ENCODE measurements at regions not wholly inside any gene's neighbourhood (a gene's known extent, or its start where the extent isn't known, plus 50 kb on each side); places are given as distances from the start of the nearest gene placed in this dataset.

DNA sequence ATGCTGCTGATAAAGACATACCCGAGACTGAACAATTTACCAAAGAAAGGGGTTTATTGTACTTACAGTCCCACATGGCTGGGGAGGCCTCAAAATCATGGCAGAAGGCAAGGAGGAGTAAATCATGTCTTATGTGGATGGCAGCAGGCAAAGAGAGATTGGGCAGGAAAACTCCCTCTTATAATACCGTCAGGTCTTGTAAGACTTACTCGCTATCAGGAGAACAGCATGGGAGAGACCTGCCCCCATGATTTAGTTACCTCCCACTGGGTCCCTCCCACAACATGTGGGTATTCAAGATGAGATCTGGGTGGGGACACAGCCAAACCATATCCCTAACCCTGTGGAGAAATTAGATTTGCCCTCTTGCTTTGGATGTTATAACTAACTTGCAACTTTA, 1068.0 kb upstream of the ZEB2 start:
- no peaks in the 10 kb centered on the region for H3K27me3 Mint-ChIP-seq (ENCODE audit: low read depth)
- no peak overlapping the region for H3K27ac Mint-ChIP-seq
- no peak overlapping the region for H3K4me3 Mint-ChIP-seq
- H3K9me3 Mint-ChIP-seq = no peaks in the 10 kb centered on the region
- no peaks in the 10 kb centered on the region for H3K4me1 Mint-ChIP-seq (ENCODE audit: low read depth)
- H3K36me3 Mint-ChIP-seq (ENCODE audit: low read depth) = no peaks in the 10 kb centered on the region

DNA sequence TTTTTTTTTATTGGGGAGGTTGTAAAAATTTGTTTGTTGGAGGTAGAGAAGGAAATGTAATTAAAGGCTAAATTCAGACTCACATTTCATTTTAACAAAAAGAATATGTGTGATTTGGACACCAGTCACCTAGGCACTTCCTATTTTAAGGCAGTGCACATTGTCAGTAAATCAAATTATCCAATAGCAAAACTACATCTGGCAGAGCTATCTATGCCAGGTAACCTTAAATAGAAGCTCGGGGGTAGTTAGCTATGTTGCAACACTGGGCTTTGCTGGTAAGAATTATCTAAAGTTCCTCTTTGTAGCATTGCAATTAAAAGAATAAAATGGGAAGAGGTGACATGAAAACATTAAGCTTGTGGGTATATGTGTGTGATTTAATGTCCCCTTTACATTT, 1064.4 kb upstream of the ZEB2 start:
- Mint-ChIP-seq H3K27me3 (ENCODE audit: low read depth) (no peaks in the 10 kb centered on the region), H3K36me3 (ENCODE audit: low read depth) (no peaks in the 10 kb centered on the region), H3K9me3 (no peaks in the 10 kb centered on the region), H3K4me3 (no peak overlapping the region), H3K27ac (no peak overlapping the region), H3K4me1 (ENCODE audit: low read depth) (no peaks in the 10 kb centered on the region)

DNA sequence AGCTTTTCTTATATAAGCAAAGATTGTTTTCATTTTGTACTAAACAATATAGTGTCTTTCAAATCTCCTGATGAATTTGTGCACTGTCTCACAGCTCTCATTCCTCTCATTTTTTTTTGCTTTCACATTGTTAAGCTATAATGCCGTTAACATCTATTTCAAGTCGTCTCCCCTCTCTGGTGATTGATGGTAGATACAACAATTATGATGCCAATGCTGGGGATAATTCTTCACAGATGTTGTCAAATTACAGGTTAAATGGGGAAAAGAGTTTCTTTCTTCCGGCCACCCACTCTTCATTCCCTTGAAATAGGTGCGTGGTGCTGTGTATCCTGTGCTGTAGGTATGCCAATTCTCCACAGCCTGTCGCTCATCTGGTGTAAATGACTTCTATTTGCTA, 1053.7 kb upstream of the ZEB2 start:
- Mint-ChIP-seq H3K9me3 (no peaks in the 10 kb centered on the region), H3K4me1 (ENCODE audit: low read depth) (no peaks in the 10 kb centered on the region), H3K27me3 (ENCODE audit: low read depth) (no peaks in the 10 kb centered on the region), H3K27ac (no peak overlapping the region), H3K36me3 (ENCODE audit: low read depth) (no peaks in the 10 kb centered on the region), H3K4me3 (no peak overlapping the region)

DNA sequence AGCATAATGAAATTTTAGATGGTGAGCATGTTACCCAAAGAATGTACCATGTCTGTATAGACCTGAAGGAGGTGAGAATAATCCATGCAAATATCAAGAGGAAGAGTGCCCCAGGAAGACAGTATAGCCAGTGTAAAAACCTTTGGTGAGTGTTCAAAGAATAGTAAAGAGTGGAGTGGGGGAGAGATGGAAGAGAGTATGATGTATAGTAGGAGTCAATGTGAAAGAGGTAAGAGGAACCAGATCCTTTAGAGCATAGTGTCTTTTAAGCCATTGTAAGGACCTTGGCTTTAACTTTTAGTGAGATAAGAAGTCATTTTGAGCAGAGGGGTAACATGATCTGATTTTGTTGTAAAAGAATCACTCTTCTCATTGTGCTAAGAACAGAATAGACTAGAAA, 1052.3 kb upstream of the ZEB2 start:
- H3K4me3 Mint-ChIP-seq = no peak overlapping the region
- no peaks in the 10 kb centered on the region for H3K36me3 Mint-ChIP-seq (ENCODE audit: low read depth)
- no peaks in the 10 kb centered on the region for H3K4me1 Mint-ChIP-seq (ENCODE audit: low read depth)
- no peaks in the 10 kb centered on the region for H3K9me3 Mint-ChIP-seq
- H3K27ac Mint-ChIP-seq = no peak overlapping the region
- no peaks in the 10 kb centered on the region for H3K27me3 Mint-ChIP-seq (ENCODE audit: low read depth)

DNA sequence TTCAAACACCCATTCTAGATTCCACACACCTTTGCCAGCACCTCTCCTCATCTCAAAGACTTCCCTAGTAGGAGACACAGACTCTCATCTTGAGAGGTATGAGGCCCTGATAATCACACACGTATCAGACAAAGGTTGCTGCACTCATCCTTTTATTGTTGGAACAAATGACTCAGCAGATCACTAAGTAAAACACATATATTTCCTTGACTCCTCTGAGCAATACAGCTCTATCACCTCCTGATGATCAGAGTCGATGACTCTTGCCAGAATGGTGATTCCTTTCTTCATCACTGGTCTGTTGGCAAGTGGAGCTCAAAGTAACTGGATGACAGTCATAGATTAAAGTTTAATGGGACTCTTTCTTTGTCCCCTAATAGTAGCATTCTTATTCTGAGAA, 1049.2 kb upstream of the ZEB2 start:
- Mint-ChIP-seq H3K27ac (no peak overlapping the region), H3K36me3 (ENCODE audit: low read depth) (no peaks in the 10 kb centered on the region), H3K4me3 (no peak overlapping the region), H3K4me1 (ENCODE audit: low read depth) (no peaks in the 10 kb centered on the region), H3K27me3 (ENCODE audit: low read depth) (no peaks in the 10 kb centered on the region), H3K9me3 (no peaks in the 10 kb centered on the region)

DNA sequence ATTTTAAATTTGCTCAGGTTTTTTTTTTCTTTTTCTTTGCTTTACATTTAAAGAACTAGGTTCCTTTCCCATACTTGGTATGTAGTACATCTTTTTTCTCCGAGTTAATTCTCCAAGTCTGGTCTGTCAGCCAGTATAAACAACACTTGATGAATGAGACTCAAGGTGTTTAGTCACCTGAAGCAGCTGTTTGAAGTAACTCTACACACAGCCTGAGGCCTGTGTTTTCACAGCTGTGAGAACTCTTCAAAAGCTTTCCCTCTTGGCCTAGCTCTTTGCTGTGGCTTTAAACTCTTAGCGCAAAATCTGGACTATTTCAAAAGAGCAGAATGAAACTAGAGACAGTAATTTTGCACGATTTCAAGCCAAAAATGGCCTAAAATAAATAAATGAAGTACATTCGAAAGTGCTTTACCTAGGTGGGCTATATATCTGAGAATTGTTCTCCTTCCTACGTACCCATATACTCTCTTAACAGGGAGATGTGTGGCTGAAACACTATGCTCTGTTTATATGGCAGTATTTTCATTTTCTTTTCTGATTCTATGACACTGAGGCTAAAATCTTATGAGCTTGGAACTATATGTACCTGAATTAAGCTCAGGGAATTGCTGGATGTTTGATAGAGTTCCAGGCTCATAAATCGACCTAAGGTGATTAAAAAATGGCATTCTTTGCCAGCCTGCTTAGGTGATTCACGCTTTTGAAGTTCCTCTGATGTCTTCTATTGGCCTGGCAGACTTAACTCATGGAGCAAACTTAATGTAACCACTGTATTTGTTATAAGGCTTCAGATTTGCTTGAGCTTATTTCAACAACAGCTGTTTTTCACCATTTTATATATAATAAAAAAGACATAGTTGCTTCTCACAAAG, 1044.1 kb upstream of the ZEB2 start:
- H3K27ac Mint-ChIP-seq = no peak overlapping the region
- H3K9me3 Mint-ChIP-seq = no peaks in the 10 kb centered on the region
- no peaks in the 10 kb centered on the region for H3K36me3 Mint-ChIP-seq (ENCODE audit: low read depth)
- H3K4me1 Mint-ChIP-seq (ENCODE audit: low read depth) = no peaks in the 10 kb centered on the region
- H3K27me3 Mint-ChIP-seq (ENCODE audit: low read depth) = no peaks in the 10 kb centered on the region
- H3K4me3 Mint-ChIP-seq = no peak overlapping the region

DNA sequence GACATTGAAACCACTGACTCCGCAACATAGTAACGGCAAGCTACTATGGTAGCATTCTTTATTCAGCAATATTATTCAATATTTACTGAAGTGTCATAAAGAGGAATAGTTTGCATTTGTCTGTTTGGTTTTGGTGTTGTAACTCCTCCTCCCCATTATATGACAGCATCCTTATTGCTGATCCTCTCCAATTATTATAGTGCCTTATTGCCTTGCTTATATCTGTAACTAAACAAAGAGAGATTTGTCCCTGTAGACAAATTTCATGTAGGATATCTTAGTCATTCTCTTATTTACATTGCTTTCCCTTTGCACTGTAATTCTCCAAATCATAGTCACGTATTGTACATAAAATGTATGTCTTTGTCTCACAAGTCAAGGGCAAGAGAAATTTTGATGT, 1041.2 kb upstream of the ZEB2 start:
- no peaks in the 10 kb centered on the region for H3K4me1 Mint-ChIP-seq (ENCODE audit: low read depth)
- no peak overlapping the region for H3K27ac Mint-ChIP-seq
- no peaks in the 10 kb centered on the region for H3K36me3 Mint-ChIP-seq (ENCODE audit: low read depth)
- no peaks in the 10 kb centered on the region for H3K9me3 Mint-ChIP-seq
- no peak overlapping the region for H3K4me3 Mint-ChIP-seq
- no peaks in the 10 kb centered on the region for H3K27me3 Mint-ChIP-seq (ENCODE audit: low read depth)

DNA sequence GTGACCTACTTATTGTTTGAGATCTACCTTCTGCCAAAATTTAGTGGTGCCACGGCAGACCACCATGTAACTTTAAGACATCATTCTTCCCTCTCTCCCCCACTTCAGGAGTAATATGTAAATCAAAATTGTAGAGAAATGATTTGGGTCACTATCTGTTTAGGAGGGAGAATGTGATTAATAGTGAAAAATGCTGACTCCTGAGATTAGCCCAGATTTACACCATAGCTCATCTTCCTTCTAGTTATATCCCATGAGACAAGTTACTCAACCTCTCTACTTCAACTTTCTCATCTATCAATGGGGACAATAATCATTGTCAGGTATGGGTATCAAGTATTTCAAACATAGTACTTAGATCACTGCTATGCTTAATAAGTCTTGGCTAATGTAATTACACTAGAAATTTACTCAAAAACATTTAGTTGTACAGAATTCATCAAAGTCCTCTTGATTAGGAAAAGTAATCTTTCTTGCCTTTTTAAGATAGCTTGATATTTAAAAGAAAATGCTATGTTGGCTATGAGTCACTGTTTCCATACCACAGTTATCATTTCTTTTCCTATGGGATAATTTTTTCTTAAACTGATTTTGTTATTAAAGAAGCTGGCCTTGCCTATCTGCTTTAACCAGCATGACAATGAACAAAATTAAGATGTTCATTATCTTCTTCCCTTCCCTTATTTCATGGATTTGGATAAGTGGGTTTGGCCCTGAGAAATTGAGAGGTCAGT, 1038.9 kb upstream of the ZEB2 start:
- no peaks in the 10 kb centered on the region for H3K36me3 Mint-ChIP-seq (ENCODE audit: low read depth)
- H3K9me3 Mint-ChIP-seq = no peaks in the 10 kb centered on the region
- H3K27me3 Mint-ChIP-seq (ENCODE audit: low read depth) = no peaks in the 10 kb centered on the region

DNA sequence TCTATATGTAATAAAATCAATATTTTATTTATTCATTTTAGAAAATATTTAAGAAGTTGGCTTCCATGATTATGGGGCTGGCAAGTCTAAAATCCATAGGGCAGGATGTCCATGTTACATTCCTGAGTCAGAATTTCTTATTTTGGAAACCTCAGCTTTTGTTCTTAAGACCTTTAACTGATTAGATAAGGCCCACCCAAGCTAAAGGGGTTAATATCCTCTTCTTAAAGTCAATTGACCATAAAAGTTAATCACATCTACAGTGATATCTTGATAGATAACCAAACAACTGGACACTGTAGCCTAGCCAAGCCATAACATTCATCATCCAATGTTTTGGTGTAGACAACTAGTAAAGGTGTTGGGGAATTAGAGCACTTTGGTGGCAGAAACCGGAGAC, 1035.4 kb upstream of the ZEB2 start:
- Mint-ChIP-seq H3K4me3 (no peak overlapping the region), H3K27ac (no peak overlapping the region)

More for the DNA sequence above, 1038.9 kb upstream of the ZEB2 start:
- Mint-ChIP-seq H3K4me3 (no peak overlapping the region), H3K27ac (no peak overlapping the region), H3K4me1 (ENCODE audit: low read depth) (no peaks in the 10 kb centered on the region)

DNA sequence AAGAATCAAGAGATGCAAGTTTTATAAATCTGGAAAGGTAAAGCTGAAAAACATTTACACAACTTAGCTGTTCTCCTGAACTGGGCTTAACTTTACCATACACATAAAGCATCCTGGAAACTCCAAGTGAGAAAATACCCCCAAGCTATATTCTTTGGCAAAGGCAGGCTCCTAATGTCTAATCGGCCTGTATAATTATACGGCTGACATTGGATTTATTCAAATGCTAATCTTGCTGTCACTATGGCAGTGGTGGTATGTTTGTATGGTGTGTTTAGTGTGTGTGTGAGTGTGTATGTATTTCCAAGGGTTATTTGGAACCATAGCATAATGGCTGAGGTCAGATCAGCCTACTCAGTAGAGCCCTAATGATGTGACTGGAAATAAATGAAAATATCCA, 1031.8 kb upstream of the ZEB2 start:
- no peaks in the 10 kb centered on the region for H3K36me3 Mint-ChIP-seq (ENCODE audit: low read depth)
- no peaks in the 10 kb centered on the region for H3K4me1 Mint-ChIP-seq (ENCODE audit: low read depth)
- no peaks in the 10 kb centered on the region for H3K9me3 Mint-ChIP-seq
- H3K4me3 Mint-ChIP-seq = no peak overlapping the region
- H3K27me3 Mint-ChIP-seq (ENCODE audit: low read depth) = no peaks in the 10 kb centered on the region
- no peak overlapping the region for H3K27ac Mint-ChIP-seq

More for the DNA sequence above, 1035.4 kb upstream of the ZEB2 start:
- Mint-ChIP-seq H3K4me1 (ENCODE audit: low read depth) (no peaks in the 10 kb centered on the region), H3K27me3 (ENCODE audit: low read depth) (no peaks in the 10 kb centered on the region), H3K36me3 (ENCODE audit: low read depth) (no peaks in the 10 kb centered on the region), H3K9me3 (no peaks in the 10 kb centered on the region)

DNA sequence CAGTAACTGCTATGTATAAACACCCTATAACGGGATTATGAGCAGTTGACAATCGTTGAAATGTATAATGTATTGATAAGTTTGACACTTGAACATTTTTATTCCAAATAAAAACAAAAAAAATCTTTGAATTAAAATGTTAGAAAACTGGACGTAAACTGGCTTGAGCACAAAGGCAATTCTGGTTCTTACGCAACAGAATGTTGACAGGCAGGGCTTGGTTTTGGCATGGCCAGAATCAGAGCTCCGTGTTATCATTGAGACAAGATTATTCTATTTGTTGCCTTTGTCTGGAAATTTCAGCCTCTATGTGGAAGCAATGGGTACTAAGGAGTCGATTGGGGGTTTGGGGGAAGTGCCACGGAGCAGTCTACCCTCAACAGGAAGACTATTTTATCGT, 1028.6 kb upstream of the ZEB2 start:
- no peak overlapping the region for H3K4me3 Mint-ChIP-seq
- no peaks in the 10 kb centered on the region for H3K9me3 Mint-ChIP-seq
- H3K27ac Mint-ChIP-seq = no peak overlapping the region
- no peaks in the 10 kb centered on the region for H3K4me1 Mint-ChIP-seq (ENCODE audit: low read depth)
- no peaks in the 10 kb centered on the region for H3K36me3 Mint-ChIP-seq (ENCODE audit: low read depth)
- no peaks in the 10 kb centered on the region for H3K27me3 Mint-ChIP-seq (ENCODE audit: low read depth)

DNA sequence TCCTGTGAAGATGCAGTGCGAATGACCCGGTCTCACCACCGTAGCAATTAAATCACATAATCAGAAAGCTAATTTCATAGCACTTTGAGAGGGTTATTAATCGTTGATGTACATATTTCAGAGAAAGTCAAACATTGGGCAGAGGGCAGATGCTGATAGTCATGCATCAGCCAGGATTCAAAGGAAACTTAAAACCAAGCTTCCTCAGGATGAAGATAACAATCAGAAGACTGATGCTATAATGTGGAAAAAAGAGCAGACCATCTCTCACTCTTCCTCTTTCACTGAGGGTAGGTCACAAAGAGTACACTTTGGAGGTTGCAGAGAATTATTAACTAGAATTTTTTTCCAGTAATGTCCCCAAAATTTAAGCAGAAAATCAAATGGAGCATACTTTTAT, 1027.7 kb upstream of the ZEB2 start:
- no peaks in the 10 kb centered on the region for H3K4me1 Mint-ChIP-seq (ENCODE audit: low read depth)
- no peaks in the 10 kb centered on the region for H3K27me3 Mint-ChIP-seq (ENCODE audit: low read depth)
- H3K27ac Mint-ChIP-seq = no peak overlapping the region
- no peaks in the 10 kb centered on the region for H3K36me3 Mint-ChIP-seq (ENCODE audit: low read depth)
- no peak overlapping the region for H3K4me3 Mint-ChIP-seq
- no peaks in the 10 kb centered on the region for H3K9me3 Mint-ChIP-seq

DNA sequence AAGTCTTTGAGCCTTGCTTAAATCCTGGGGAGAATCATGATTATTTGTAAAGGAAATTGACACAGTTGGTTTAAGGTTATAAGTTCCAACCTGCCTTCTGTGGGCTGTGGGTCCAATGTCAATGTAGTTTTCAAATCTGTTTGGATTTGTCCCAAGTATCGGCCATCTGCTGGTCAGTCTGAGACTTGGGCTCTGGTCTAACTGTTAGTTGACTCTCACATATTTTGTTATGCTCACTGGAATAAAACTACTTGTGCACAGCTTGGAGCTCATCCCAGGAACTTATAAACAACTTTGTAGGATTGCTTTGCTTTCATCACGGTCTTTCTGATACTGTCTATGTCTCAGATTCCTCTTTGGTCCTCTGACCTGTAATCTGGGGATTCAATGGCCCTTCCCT, 1026.2 kb upstream of the ZEB2 start:
- Mint-ChIP-seq H3K4me1 (ENCODE audit: low read depth) (no peaks in the 10 kb centered on the region), H3K9me3 (no peaks in the 10 kb centered on the region), H3K36me3 (ENCODE audit: low read depth) (no peaks in the 10 kb centered on the region), H3K27ac (no peak overlapping the region), H3K4me3 (no peak overlapping the region), H3K27me3 (ENCODE audit: low read depth) (no peaks in the 10 kb centered on the region)

DNA sequence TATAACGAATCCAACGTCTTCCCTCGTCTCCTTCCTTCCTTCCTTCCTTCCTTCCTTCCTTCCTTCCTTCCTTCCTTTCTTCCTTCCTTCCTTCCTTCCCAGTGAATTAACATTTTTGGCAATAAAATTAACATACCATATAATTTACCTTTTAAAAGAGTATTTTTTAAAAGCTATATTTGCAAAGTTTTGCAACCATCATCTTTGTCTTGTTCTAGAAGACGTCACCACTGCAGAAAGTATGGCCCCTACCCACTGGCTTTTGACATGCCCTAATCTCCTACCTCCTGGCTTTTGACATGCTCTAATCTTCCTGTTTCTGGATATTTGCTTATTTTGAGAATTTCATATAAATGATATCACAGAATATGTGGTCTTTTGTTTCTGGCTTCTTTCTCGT, 1023.9 kb upstream of the ZEB2 start:
- Mint-ChIP-seq H3K9me3 (no peaks in the 10 kb centered on the region), H3K27ac (no peak overlapping the region), H3K4me3 (no peak overlapping the region), H3K4me1 (ENCODE audit: low read depth) (no peaks in the 10 kb centered on the region), H3K27me3 (ENCODE audit: low read depth) (no peaks in the 10 kb centered on the region), H3K36me3 (ENCODE audit: low read depth) (no peaks in the 10 kb centered on the region)

DNA sequence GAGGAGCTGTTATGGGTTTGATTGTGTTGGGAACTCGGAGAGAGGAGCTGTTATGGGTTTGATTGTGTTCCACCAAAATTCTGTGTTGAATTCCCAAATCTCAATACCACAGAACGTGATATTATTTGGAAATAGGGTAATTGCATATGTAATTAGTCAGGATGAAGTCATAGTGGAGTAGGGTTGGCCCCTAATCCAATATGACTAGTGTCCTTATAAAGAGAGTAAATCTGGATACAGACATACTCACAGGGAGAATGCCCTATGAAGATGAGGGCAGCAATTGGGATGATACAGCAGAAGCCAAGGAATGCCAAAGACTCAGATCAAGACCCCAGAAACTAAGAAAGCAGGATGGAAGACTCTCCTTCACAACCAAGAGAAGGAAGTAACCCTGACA, 1023.2 kb upstream of the ZEB2 start:
- Mint-ChIP-seq H3K9me3 (no peaks in the 10 kb centered on the region), H3K36me3 (ENCODE audit: low read depth) (no peaks in the 10 kb centered on the region), H3K27ac (no peak overlapping the region), H3K4me1 (ENCODE audit: low read depth) (no peaks in the 10 kb centered on the region), H3K27me3 (ENCODE audit: low read depth) (no peaks in the 10 kb centered on the region), H3K4me3 (no peak overlapping the region)

All from T-helper 1 cell treated with Interleukin-12 subunit alpha and Interleukin-12 subunit beta and Interleukin-4 antibody, amounts not matched to agents 30 μg/mL and 1 μg/mL, for 36 hours (primary cell).